RWPE1 (cell line): ENCODE measurements at regions not wholly inside any gene's neighbourhood (a gene's known extent, or its start where the extent isn't known, plus 50 kb on each side); places are given as distances from the start of the nearest gene placed in this dataset.

Source experiments
- CTCF ChIA-PET: fragments of 350-600 bp; sonication (Branson Sonifier 250); formaldehyde crosslinking; extraction: SDS; loops from one replicate; lab custom pipeline; 2021; lab: Yijun Ruan, JAX
- POLR2A ChIA-PET: fragments of 400-600 bp; formaldehyde crosslinking; extraction: SDS; loops from one replicate; lab custom pipeline; 2020; ENCODE audit warnings: antibody characterized with exemption; ENCODE audit not compliant: low non-redundant PET; lab: Yijun Ruan, JAX
- DNase-seq: peaks from one replicate; pipeline ENCODE4 v3.0.0; 2012; ENCODE audit warnings: low spot score
- H3K27ac ChIP-seq: fragments of 450-650 bp; 2 replicates; pipeline ENCODE4 v1.5.1; 2017
- TF ChIP-seq, protein P1 (sequence below): fragments of 450-650 bp; conservative IDR thresholded peaks from 2 replicates; pipeline ENCODE4 v1.5.1; 2017; ENCODE audit warnings: low read depth, mild to moderate bottlenecking

DNA sequence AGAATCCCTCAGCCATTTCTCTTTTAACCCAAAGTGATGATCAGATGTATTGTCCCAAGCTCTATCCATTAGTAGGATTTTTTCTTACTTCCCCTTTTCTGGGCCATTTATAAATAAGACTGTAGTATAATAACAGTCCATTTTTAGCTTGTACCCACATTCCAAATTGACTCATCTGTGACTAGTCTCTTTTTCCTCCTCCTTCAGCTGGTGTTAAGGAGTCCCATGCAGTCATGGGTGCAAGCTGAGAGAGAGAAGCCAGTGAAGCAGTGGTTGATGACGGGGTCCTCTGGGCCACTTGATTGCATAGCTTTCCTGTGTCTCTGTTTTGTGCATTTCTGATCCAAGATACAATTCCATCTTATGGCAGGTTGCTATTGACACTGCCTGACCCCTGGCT lies 476.0 kb upstream of the CD180 start:
- no peak for DNase-seq
- CTCF ChIA-PET: no interaction called here
- TF ChIP-seq, protein P1, sequence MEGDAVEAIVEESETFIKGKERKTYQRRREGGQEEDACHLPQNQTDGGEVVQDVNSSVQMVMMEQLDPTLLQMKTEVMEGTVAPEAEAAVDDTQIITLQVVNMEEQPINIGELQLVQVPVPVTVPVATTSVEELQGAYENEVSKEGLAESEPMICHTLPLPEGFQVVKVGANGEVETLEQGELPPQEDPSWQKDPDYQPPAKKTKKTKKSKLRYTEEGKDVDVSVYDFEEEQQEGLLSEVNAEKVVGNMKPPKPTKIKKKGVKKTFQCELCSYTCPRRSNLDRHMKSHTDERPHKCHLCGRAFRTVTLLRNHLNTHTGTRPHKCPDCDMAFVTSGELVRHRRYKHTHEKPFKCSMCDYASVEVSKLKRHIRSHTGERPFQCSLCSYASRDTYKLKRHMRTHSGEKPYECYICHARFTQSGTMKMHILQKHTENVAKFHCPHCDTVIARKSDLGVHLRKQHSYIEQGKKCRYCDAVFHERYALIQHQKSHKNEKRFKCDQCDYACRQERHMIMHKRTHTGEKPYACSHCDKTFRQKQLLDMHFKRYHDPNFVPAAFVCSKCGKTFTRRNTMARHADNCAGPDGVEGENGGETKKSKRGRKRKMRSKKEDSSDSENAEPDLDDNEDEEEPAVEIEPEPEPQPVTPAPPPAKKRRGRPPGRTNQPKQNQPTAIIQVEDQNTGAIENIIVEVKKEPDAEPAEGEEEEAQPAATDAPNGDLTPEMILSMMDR: no peak
- POLR2A ChIA-PET: no interaction called here
- H3K27ac ChIP-seq: no peak overlapping the region

DNA sequence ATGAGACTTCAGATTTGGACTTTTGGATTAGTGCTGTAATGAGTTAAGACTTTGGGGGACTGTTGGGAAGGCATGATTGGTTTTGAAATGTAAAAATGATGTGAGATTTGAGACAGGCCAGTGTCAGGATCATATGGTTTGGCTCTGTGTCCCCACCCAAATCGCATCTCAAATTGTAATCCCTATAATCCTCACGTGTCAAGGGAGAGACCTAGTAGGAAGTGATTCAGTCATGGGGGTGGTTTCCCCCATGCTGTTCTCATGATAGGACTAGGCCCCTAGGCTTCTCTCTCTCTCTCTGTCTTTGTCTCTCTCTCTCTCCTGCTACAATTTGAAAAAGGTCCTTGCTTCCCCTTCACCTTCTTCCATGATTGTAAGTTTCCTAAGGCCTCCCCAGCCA lies 473.3 kb upstream of the CD180 start:
- no peak for DNase-seq
- TF ChIP-seq, protein P1: no peak
- H3K27ac ChIP-seq: no peak overlapping the region
- POLR2A ChIA-PET: no interaction called here
- CTCF ChIA-PET: interaction anchor here (0.8 kb wide), 1 partner anchor 55 kb away, joined by 4 read pairs; no protein-coding TSS in a partner anchor

- CTCF ChIA-PET: no interaction called here
Measured at GRCh38 chr5:67660149-67660548, 463.6 kb upstream of the CD180 start.

DNA sequence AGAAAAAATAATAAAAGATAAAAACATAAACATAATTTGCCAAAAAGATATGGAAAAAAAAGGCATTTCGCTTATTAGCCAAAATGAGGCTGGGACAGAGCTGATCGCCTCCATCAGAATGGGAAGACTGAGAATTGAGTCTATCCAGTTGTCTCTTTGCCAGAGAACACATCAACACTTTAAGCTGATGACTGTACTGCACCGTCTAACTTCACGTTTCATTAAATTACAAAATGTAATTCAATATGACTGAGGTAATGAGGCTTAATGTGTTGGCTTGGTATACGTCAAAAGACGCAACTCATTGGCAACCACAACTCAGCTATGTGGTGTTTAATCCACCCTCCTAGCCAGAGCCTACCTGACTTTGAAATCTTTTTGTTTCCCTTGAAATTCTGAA lies 462.7 kb upstream of the CD180 start:
- DNase-seq: no peak
- H3K27ac ChIP-seq: no peak overlapping the region
- TF ChIP-seq, protein P1: no peak
- POLR2A ChIA-PET: no interaction called here
- CTCF ChIA-PET: no interaction called here

More at GRCh38 chr5:67660149-67660548, 463.6 kb upstream of the CD180 start:
- POLR2A ChIA-PET: no interaction called here
- TF ChIP-seq, protein P1: no peak
- H3K27ac ChIP-seq: no peak overlapping the region
- DNase-seq: no peak

DNA sequence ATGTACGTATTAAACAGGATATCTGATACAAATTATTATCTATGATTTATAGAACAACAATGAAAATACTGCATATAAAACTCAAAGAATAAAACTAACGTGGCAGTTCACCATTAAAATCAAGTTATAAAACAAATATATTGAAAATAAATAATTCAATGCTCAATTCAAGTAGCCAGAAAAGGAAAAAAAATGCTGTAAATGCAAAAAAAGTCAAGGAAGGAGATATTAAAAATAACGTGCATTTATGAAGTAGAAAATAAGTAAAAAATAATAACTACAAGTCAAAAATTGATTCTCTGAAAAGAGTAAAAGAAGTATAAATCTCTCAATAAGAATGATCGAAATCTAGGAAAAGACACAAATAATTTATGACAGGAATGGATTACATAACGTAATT lies 460.5 kb upstream of the CD180 start:
- no peak for DNase-seq
- TF ChIP-seq, protein P1: no peak
- ChIA-PET CTCF (no interaction called here), POLR2A (no interaction called here)
- no peak overlapping the region for H3K27ac ChIP-seq

DNA sequence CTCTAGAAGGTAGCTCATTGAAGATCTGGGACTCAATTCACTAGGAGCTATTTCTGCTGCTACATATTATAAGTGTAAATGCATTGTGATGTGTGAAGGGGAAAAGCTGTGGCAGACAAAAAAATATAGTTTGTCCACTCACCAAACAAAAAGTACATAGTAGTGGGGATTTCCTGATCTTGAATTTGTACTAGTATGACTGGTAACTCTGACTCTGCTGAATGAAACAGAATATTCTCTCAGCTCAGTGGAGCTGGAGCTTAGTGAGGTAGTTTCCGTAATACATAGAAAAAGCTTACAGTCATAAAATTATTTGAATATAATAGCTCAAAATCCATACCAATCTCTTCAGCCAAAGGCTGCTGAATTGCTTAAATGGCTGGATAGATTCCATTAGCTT lies 455.6 kb upstream of the CD180 start:
- TF ChIP-seq, protein P1: no peak
- POLR2A ChIA-PET: no interaction called here
- DNase-seq: no peak
- CTCF ChIA-PET: no interaction called here
- no peak overlapping the region for H3K27ac ChIP-seq

DNA sequence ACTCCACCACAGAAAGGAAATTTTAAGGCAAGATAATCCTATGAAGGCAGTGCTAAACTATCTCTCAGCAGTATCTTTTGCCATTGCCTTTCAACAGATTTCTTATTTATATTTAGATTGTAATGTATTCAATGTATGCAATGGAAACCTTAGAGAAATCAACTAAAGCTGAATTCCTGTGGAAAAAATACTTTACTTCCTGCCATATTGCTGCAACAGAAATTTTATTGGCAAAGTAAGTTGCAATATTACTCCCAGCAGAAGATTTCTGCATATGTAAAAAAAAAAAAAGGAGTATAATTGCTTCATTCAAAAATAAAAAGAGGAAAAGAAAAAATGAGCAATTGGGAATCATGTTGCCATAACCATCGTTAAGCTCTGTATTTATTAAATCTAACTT lies 454.6 kb upstream of the CD180 start:
- DNase-seq: no peak
- H3K27ac ChIP-seq: no peak overlapping the region
- TF ChIP-seq, protein P1: no peak
- POLR2A ChIA-PET: no interaction called here
- CTCF ChIA-PET: no interaction called here
